Kidney (tissue), 10 donors: ENCODE measurements at regions not wholly inside any gene's neighbourhood (a gene's known extent, or its start where the extent isn't known, plus 50 kb on each side); places are given as distances from the start of the nearest gene placed in this dataset.
A peak's percentile ranks its signal among the peaks of the same experiment; 100 is the strongest.
"Not testable (repeated sequence)": the region's sequence is repeated elsewhere in the genome, so short reads cannot be mapped to it uniquely, and the experiment has no call there.

Source experiments
- DNase-seq, 5 donors: peaks; one replicate each; pipeline ENCODE4 v3.0.0-alpha.2; 2013 to 2020
- FAIRE-seq: peaks from 2 replicates; lab custom pipeline; 2012; peaks lifted over from hg19 to GRCh38; lab: Jason Lieb, UNC
- H3K27ac ChIP-seq, 2 donors: one replicate each; pipeline ENCODE4 v1.7.0; 2013; ENCODE audit warnings: low read depth in 2 of 2, low read length in 2 of 2, inconsistent platforms in 1 of 2
- H3K27me3 ChIP-seq: one replicate; pipeline ENCODE4 v1.7.1; 2013; ENCODE audit warnings: low read length, inconsistent platforms; ENCODE audit not compliant: control insufficient read depth, insufficient read depth
- H3K36me3 ChIP-seq, 3 donors: one replicate each; pipeline versions ENCODE4 v1.7.0 to v1.7.1; 2013; ENCODE audit warnings: low read length in 3 of 3, control low read depth in 1 of 3, inconsistent platforms in 1 of 3; ENCODE audit not compliant: insufficient read depth in 3 of 3, control insufficient read depth in 2 of 3
- H3K4me1 ChIP-seq, 3 donors: one replicate each; pipeline versions ENCODE4 v1.7.0 to v1.7.1; 2013; ENCODE audit warnings: low read length in 3 of 3, inconsistent platforms in 1 of 3, low read depth in 1 of 3; ENCODE audit not compliant: control insufficient read depth in 2 of 3, insufficient read depth in 2 of 3
- H3K4me3 ChIP-seq, 3 donors: one replicate each; pipeline versions ENCODE4 v1.7.0 to v1.8.1; 2013; ENCODE audit warnings: low read length in 3 of 3, control low read depth in 1 of 3, inconsistent platforms in 1 of 3
- H3K9ac ChIP-seq, 3 donors: one replicate each; pipeline versions ENCODE4 v1.7.0 to v1.7.1; 2013; ENCODE audit warnings: low read length in 3 of 3, control low read depth in 1 of 3, inconsistent platforms in 1 of 3
- H3K9me3 ChIP-seq, 3 donors: one replicate each; pipeline versions ENCODE4 v1.7.0 to v1.7.1; 2013; ENCODE audit warnings: low read length in 3 of 3, control low read depth in 1 of 3, inconsistent platforms in 1 of 3; ENCODE audit not compliant: control insufficient read depth in 2 of 3, insufficient read depth in 1 of 3
- intact Hi-C: fragments of 100-400 bp; cut with DNase I; formaldehyde crosslinking; loops from one replicate; pipeline ENCODE4 v1.11.1; 2022
- donor health status: control.
- donor health status: control.
- donor health status: DM: yes; HTN: yes; CAD: no.
- donor health status: Normal renal cell carcinoma (clear cell type).

DNA sequence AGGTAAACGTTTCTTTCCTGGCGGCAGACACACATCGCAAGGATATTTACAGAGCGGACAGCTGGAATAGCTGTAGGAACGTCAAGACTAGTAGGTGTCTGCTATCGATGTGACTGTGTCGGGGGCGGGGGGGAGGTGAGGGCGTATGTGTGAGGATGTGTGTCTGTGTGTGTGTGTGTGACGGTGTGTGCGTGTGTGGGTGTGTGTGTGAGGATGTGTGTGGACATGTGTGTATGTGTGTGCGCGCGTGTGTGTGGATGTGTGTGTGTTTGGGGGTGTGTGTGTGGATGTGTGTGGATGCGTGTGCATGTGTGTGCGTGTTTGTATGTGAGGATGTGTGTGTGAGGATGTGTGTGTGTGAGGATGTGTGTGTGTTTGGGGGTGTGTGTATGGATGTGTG lies 55.4 kb downstream of the PNMA6F start:
- DNase-seq, H3K9ac ChIP-seq, H3K36me3 ChIP-seq, H3K9me3 ChIP-seq, H3K27me3 ChIP-seq, H3K4me3 ChIP-seq, FAIRE-seq, intact Hi-C loops, H3K27ac ChIP-seq, H3K4me1 ChIP-seq: not testable (repeated sequence)

DNA sequence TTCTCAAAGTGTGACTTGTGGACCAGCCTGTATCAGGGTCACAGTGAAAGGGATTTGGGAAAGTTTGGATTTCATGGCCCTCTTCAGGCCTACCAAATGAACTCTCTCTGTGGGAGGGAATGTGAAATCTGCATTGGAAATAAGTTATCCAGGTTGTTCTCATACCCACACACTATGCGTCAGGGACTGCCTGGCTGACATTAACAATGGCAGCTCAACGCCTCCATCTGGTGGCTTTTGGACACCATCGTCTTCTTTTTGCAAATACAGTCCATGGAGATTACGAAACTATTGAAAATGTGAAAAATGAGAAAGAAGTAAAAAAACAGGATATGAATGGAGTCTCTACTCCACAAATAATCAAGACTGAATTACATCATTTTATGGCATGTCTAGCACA lies 61.1 kb downstream of the PNMA6F start:
- H3K4me1 ChIP-seq, H3K27ac ChIP-seq, DNase-seq, H3K27me3 ChIP-seq, H3K9ac ChIP-seq, H3K9me3 ChIP-seq, H3K36me3 ChIP-seq, intact Hi-C loops, FAIRE-seq, H3K4me3 ChIP-seq: not testable (repeated sequence)

DNA sequence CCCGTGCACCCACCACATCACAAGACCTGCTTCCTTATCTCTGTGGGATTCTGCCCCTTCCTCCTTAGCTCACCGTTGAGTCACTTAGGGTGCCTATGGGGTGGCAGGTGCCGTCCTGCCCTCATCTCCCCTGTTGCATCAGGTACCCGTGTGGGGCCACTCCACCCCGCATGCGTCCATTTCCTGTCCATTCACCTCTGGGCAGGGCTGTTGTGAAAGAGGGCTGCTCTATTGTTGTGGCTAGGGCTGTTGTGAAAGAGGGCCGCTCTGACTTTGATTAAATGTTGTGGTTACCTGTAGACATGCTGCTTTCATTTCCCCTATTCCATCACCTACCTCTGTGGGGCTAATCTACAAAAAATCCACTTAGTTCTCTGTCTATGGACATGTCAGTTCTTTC lies 68.3 kb downstream of the PNMA6F start:
- H3K27ac ChIP-seq, H3K36me3 ChIP-seq, H3K4me1 ChIP-seq, FAIRE-seq, H3K9ac ChIP-seq, intact Hi-C loops, H3K4me3 ChIP-seq, DNase-seq, H3K9me3 ChIP-seq, H3K27me3 ChIP-seq: not testable (repeated sequence)

DNA sequence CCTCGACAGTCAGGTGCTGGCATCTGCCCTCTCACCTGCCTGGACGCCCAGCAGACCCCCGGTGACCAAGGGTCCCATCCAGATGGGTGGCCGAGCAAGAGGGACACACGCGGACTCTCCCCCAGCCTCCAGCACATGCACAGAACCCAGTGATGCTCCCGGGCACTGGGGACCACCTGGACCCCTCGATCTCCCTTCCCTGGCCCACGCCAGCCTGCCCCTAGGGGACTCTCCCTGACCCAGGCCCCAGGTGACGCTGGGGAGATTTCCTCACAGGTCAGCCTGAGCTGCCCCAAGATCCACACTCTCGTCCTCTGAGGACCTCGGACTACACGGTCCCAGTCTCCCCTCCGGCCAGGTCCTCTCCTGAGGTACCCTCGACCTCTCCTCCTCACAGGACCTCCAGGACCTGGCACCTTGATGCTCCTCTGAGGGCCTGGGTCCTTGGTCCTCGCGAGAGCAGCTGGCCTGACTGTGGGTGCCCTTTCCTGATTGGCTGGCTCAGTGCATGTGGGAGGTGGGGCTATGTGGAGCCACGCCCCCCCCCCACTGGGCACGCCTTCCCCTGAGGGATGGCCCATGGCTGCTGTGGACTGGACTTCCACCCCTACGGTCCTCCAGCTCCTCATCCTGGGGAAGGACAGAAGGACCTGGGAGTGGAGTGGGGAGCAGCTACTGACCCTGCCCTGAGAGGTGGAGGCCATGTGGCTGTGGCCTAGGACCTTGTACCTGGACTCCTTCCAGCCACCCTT lies 69.0 kb downstream of the PNMA6F start:
- FAIRE-seq, H3K4me1 ChIP-seq: not testable (repeated sequence)

DNA sequence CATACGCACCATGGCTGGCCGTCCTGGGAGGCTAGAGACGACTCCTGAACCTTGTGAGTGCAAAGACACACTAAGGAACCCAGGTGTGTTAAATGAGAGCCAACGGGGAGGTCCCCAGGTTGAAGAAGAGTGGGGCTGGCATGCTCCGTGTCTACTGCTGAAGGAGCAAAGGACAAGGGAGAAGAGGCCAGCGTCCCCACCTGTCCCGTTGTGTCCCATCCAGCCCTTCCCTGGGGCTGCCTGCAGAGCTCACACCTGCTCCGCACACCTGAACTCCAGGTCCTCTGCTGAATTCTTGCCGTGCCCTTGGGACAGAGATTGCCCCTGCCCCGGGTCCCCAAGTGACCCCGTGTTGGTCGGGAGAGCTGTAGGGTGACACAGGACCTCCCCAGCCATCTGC lies 69.6 kb downstream of the PNMA6F start:
- H3K36me3 ChIP-seq, H3K4me3 ChIP-seq, H3K27me3 ChIP-seq, intact Hi-C loops, H3K27ac ChIP-seq, FAIRE-seq, H3K9me3 ChIP-seq, DNase-seq, H3K9ac ChIP-seq, H3K4me1 ChIP-seq: not testable (repeated sequence)

More for the DNA sequence above, 69.0 kb downstream of the PNMA6F start:
- intact Hi-C loops, H3K27me3 ChIP-seq, H3K27ac ChIP-seq, H3K36me3 ChIP-seq, H3K4me3 ChIP-seq, H3K9me3 ChIP-seq, H3K9ac ChIP-seq: not testable (repeated sequence)
- peak in 1 of 5 donors; percentile 35 for DNase-seq

DNA sequence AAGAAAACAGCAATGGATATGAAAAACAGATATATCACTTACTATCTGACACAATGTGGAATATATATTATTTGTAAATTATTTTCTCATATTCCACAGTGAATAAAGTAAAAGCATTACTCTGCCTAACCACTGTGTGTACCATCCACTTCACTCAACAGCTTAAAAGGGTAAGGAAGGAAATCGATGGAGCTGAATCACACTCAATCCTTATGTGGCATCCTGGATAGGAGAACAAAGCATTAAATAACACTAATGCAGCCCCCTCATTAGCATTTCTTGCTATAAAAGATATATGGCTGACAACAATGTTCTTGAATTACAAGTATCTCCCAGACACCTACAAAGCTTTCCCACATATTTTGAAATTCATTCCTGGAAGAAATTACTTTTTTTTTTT lies 70.8 kb downstream of the PNMA6F start:
- DNase-seq, H3K27me3 ChIP-seq, H3K4me3 ChIP-seq, H3K27ac ChIP-seq, H3K9me3 ChIP-seq, H3K36me3 ChIP-seq, H3K9ac ChIP-seq, H3K4me1 ChIP-seq, intact Hi-C loops: not testable (repeated sequence)
- peak; percentile 82 for FAIRE-seq
